ENCODE measurements at regions not wholly inside any gene's neighbourhood (a gene's known extent, or its start where the extent isn't known, plus 50 kb on each side); places are given as distances from the start of the nearest gene placed in this dataset.
"Not testable (repeated sequence)": the region's sequence is repeated elsewhere in the genome, so short reads cannot be mapped to it uniquely, and the experiment has no call there.

DNA sequence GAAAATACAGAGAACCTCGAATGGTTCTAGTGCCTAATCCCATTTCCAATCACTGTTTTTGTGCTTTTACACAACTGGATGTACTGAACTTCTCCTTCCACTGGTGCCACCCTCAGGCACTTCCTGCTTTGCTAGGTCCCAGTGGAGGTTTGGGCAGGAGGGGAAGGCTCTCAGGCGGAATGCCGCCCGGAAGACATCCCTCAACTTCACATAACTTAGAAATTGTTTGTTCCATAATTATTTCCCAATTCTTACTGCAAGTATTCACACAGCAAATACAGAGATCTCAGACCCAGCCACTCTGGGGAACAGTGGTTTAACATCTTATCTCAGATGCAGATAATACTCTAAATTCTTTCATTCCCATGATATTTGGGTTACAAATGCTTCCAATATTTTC, 195.7 kb upstream of the IPO5 start:
- DNase-seq (ENCODE audit: low spot score) (no peak), ATAC-seq (peak; percentile 80)
- intact Hi-C loops (cut with DNase I), result no loop called here

DNA sequence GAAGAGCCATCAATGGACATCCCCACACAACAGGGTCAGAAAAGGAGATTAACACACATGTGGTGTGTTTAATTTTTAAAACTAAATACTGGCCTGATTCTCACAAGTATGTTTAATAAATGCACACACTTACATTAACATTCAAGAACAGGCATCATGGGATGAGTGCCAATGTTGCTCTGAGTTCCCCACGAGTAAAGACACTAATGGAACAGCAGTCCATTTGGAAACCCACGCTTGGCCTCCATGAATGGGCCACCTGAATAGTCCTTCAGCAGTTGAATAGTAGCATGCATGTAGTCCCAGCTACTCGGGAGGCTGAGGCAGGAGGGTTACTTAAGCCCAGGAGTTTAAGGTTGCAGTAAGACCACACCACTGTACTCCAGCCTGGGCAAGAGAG, 195.2 kb upstream of the IPO5 start:
- DNase-seq (ENCODE audit: low spot score) (no peak), ATAC-seq (peak; percentile 49)
- intact Hi-C loops (cut with DNase I), result no loop called here

DNA sequence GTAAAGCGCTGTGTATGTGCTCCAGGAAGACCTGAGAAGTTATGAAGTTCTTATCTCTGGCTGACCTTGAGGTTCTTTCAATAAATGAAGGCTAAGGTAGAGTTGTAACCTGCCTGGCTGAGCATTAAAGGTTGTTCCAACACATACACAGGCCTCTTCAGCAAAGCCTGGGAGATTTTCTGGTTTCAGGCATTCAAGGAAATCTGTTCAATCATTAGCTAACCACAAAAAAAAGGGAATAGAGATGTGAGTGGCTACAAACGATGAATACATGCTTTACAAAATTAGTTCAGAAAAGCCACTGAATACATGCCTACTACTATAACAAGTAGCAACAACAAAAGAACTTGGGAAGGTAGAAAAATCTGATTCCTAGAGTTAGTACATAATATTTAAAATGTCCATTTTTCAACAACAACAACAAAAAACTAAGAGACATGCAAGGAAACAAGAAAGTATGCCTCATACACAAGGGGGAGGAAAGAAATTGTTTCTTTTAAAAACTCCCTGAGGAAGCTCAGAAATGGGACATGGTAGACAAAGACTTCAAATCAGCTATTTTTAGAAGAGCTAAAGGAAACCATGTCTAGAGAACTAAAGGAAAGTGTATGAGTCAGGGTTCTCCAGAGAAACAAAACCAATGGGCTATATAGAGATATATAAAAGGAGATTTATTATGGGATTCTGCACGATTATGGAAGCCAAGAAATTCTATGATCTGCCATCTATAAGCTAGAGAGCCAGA, 191.5 kb upstream of the IPO5 start:
- ATAC-seq (no peak), DNase-seq (ENCODE audit: low spot score) (no peak)
- intact Hi-C loops (cut with DNase I), result no loop called here

DNA sequence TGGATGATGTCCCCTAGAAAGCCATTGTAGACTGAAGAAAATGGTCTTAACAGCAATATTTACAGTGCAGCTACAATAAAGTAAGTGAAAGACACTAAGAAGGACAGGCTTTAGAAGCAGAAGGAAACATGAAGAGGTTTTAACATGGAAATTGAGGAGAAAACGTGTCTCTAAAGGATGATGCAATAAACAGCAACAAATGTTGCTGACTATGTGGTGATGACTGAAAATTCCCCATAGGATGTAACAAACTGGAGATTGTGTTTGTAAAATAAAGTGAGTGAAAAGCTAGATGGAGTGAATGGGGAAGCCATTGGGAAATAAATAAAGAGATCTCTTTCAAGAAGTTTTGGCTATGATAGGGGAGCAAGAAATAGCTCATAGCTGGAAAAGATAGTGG, 186.7 kb upstream of the IPO5 start:
- DNase-seq (ENCODE audit: low spot score), result no peak
- intact Hi-C loops (cut with DNase I), result no loop called here
- no peak for ATAC-seq

DNA sequence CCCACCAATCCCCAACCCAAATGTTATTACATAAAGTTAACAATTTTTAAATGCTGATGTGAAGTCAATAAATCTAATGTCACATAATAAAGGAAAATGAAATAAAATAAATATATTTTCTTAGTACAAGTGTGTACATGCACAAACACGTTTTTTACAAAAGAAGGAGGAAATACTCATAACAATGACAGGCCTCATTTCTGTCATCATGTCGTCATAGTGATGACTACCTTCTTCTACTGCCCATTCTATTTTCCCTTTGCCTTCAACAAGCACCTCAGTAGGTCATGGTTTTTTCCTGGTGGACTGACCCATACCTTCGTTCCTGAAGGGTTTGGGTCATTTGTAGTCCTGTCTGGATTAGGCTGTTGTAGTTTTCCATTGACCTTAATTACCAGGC, 185.3 kb upstream of the IPO5 start:
- ATAC-seq, result no peak
- DNase-seq (ENCODE audit: low spot score), result no peak
- intact Hi-C loops (cut with DNase I), result no loop called here

- intact Hi-C loops (cut with DNase I); ATAC-seq; DNase-seq (ENCODE audit: low spot score): not testable (repeated sequence)
Observed at GRCh38 chr13:97770231-97770630, 183.2 kb upstream of the IPO5 start.

DNA sequence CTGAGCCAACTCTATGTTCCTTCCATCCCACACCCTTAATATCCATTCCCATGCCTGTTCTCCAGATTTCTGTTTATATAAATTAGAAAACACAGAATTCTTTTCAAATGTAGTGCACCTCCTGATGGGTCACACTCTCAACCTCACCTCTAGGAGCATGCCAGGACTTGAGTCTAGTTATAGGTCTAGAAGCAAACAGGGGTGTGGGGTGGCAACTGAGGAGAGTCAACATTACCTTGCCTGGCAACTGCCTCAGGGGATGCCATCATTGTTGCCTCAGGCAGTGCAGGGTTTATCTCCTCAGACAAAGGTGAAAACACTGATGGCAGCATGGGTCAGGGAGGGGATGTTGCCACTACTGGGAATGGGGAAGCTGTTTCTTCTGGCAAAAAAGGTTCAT, 181.0 kb upstream of the IPO5 start:
- ATAC-seq; intact Hi-C loops (cut with DNase I); DNase-seq (ENCODE audit: low spot score): not testable (repeated sequence)

GRCh38 chr13:97774391-97775100, 178.9 kb upstream of the IPO5 start:
- ATAC-seq; DNase-seq (ENCODE audit: low spot score); intact Hi-C loops (cut with DNase I): not testable (repeated sequence)

- DNase-seq (ENCODE audit: low spot score) (no peak), ATAC-seq (no peak)
- intact Hi-C loops (cut with DNase I), result no loop called here
Observed at GRCh38 chr13:97780486-97780885, 173.0 kb upstream of the IPO5 start.

DNA sequence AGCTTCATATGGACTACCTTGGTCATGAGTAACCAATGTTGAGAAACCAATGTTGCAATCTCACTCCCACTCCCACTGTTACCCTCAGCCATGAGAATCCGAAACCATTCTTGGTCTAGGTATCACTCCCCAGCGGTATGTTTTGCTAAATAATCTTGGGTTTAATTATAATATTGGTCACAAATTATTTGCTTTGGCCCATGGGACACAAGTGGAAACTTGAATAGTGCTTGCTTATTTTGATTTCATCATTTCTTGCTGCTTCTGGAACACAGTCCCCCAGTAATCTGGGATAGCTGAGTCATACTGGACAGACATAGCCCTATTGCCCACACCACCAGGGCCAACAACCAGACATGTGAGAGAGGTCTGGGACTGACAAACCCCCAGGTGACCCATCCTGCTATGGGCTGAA, 171.6 kb upstream of the IPO5 start:
- ATAC-seq, result peak; percentile 95
- intact Hi-C loops (cut with DNase I), result no loop called here
- peak; percentile 65 for DNase-seq (ENCODE audit: low spot score)

DNA sequence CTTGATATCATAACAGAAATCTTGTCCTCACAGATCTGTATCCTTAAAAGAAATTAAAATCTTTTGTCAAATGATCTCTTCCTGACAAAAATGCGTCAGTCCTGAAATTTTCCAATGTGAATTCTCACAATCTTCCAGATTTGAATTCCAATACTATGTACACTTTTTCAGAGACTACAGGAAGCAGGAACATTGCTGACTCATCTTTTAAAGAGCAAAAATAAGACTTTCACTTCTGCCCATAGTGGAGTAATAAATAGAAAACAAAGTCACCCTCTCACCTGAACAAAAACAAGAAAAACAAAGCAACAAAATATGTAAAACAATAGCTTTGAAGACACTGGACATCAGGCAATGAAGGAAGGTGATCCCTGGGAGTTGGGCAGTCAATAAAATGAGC, 167.0 kb upstream of the IPO5 start:
- intact Hi-C loops (cut with DNase I), result no loop called here
- no peak for DNase-seq (ENCODE audit: low spot score)
- ATAC-seq, result no peak

DNA sequence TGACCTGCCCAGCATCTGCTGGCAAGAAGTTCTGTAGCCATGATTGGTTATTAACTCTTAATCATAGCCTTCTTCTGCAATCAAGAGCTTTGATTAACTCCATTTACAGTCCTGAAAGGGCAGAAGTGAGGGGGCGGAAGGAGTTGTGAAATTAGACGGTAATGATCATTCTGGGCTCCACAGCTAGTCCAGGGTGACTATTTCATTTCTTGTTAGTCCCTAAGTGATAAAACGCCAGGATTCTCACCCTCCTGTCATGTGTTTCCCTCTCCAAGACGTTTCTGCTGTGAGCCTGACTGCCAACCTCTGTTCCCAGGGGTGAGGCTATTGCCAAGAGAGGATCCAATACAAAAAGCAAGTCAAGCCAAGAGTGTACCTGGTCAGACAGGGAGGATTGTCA, 155.9 kb upstream of the IPO5 start:
- DNase-seq (ENCODE audit: low spot score) (no peak), ATAC-seq (peak; percentile 63)
- intact Hi-C loops (cut with DNase I), result no loop called here

- intact Hi-C loops (cut with DNase I), result no loop called here
- ATAC-seq (peak; percentile 87), DNase-seq (ENCODE audit: low spot score) (no peak)
Observed at GRCh38 chr13:97798171-97798821, 155.2 kb upstream of the IPO5 start.

DNA sequence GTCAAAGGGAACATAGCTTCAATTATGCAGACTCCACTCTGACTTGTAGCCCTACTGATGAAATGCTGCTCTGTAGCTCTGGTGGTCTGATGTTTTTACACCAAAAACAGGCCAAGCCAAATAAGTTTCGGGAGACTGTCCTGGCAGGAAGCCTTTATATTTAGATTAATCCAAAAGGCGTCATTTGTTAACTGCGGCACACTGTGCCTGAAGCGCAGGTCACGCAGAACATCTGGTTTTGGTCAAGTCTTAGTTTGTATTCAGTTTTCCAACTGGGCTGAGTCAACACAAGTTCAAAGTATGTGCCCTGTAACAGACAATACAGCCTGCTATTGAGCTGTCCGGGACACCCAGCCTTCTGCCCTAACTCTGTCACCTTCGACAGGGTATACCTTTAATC, 154.6 kb upstream of the IPO5 start:
- intact Hi-C loops (cut with DNase I), result no loop called here
- ATAC-seq (peak; percentile 80), DNase-seq (ENCODE audit: low spot score) (no peak)

DNA sequence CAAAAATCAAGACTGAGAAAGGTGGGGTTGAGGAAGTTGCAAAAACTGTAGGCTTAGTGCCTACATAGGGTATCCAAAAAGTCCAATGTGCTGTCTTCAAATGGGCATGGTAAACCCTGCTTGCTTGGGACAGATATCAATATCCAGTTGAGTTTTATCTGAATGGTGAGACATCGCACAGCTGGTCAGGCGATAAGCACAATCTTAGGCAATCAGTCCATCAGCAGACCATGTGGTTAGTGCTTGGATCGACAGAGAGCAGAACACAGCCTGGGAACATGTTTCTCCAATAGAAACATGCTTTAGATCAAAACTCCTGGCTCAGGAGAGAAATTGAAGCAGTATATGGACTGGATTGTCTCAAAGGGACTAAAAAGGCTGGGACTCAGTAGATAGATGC, 151.3 kb upstream of the IPO5 start:
- intact Hi-C loops (cut with DNase I), result loop anchor here (10.0 kb wide), 1 partner anchor 787 kb away; no protein-coding TSS in a partner anchor
- ATAC-seq, result no peak

DNA sequence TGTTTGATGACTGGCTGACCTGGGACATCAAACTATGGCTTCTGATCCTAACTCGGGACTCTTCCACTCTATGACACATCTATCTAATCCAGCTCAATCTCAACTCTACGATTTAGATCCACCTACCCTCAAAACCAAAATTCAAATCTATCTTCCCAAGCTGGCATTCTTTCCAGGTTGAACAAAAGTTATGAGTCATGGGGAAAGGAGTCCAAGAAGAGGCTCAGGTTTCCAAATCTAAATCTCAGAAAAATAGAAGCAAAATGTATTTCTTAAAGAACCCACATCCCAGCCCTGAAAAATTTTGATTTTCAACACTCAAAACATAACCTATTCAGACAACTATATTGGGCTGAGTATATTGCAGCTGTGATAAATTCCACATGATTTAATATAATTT, 143.9 kb upstream of the IPO5 start:
- ATAC-seq (no peak), DNase-seq (ENCODE audit: low spot score) (no peak)
- intact Hi-C loops (cut with DNase I), result loop anchor here (10.0 kb wide), 1 partner anchor 795 kb away; no protein-coding TSS in a partner anchor

More for the DNA sequence above, 151.3 kb upstream of the IPO5 start:
- DNase-seq (ENCODE audit: low spot score), result no peak

- DNase-seq (ENCODE audit: low spot score), result no peak
- no peak for ATAC-seq
- intact Hi-C loops (cut with DNase I), result no loop called here
Observed at GRCh38 chr13:97810152-97810551, 143.3 kb upstream of the IPO5 start.

GRCh38 chr13:97822377-97822776, 131.1 kb upstream of the IPO5 start:
- no peak for DNase-seq (ENCODE audit: low spot score)
- intact Hi-C loops (cut with DNase I), result no loop called here
- no peak for ATAC-seq

GRCh38 chr13:97826421-97827012, 127.0 kb upstream of the IPO5 start:
- intact Hi-C loops (cut with DNase I), result no loop called here
- ATAC-seq, result no peak

DNA sequence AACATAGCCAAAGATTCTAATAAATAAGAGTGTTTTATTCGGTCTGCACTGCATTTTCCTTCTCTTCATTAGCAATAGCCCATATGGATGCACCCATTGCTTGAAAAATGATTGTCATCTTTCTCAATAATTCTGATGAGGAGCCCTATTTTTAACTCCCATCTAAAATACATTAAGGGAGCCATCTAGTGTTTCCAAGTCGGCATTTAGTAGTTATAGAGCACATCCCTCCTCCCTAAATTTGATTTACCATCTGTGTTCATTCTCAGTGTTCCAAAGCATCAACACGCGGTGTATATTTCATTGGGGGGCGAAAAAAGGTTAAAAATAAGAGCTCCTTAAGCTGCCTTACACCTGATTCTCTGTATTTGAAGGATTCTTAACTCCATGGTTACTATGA, 119.2 kb upstream of the IPO5 start:
- intact Hi-C loops (cut with DNase I), result no loop called here
- ATAC-seq (no peak), DNase-seq (ENCODE audit: low spot score) (no peak)

More at GRCh38 chr13:97826421-97827012, 127.0 kb upstream of the IPO5 start:
- DNase-seq (ENCODE audit: low spot score), result no peak
